Lower leg skin (tissue), 4 donors: ENCODE measurements at regions not wholly inside any gene's neighbourhood (a gene's known extent, or its start where the extent isn't known, plus 50 kb on each side); places are given as distances from the start of the nearest gene placed in this dataset.

Source experiments
- DNase-seq, 2 donors: peaks; one replicate each; pipeline ENCODE4 v3.0.0-alpha.2; 2019; ENCODE audit warnings: low spot score in 2 of 2
- H3K4me3 ChIP-seq: fragments of 200-600 bp; sonication (generic); 2 replicates; pipeline ENCODE4 v1.5.1; 2017; ENCODE audit warnings: mild to moderate bottlenecking, low read depth; ENCODE audit not compliant: poor library complexity, severe bottlenecking
- CTCF ChIP-seq, 3 donors: fragments of 450-650 bp; IDR thresholded peaks; one replicate each; pipeline ENCODE4 v1.5.1; 2016; ENCODE audit warnings: antibody characterized with exemption in 3 of 3, mild to moderate bottlenecking in 3 of 3, moderate library complexity in 2 of 3
- POLR2A ChIP-seq, 2 donors: fragments of 450-650 bp; IDR thresholded peaks; one replicate each; pipeline ENCODE4 v1.6.1; 2016 to 2017; ENCODE audit warnings: antibody characterized with exemption in 2 of 2, mild to moderate bottlenecking in 1 of 2, moderate library complexity in 1 of 2
- WGBS, 2 donors: methylation state at CpG; one replicate each; pipeline ENCODE4 v1.1.5; 2018; 5-methylcytosine and 5-hydroxymethylcytosine counted together
- intact Hi-C: fragments of 100-400 bp; cut with DNase I; formaldehyde crosslinking; loops from one replicate; pipeline ENCODE4 v1.15.0; 2023; ENCODE audit warnings: low total_unique reads

- DNase-seq = no peak
- WGBS, 2 donors = 94 to 97% methylated on average over 2 of the region's 2 CpGs
- H3K4me3 ChIP-seq = no peak overlapping the region
- TF ChIP-seq POLR2A (IDR thresholded peaks at IDR 0.05) (no peak), CTCF (IDR thresholded peaks at IDR 0.05) (no peak)
- intact Hi-C loops = no loop called here
Observed at GRCh38 chr7:18287482-18287881, 208.1 kb upstream of the HDAC9 start.

- DNase-seq = no peak
- 83 to 91% methylated on average over 3 of the region's 3 CpGs for WGBS, 2 donors
- intact Hi-C loops = no loop called here
- TF ChIP-seq POLR2A (IDR thresholded peaks at IDR 0.05) (no peak), CTCF (IDR thresholded peaks at IDR 0.05) (no peak)
- H3K4me3 ChIP-seq = no peak overlapping the region
Observed at GRCh38 chr7:18288322-18289037, 207.1 kb upstream of the HDAC9 start.

GRCh38 chr7:18289788-18290187 lies 205.8 kb upstream of the HDAC9 start:
- no peak for DNase-seq

GRCh38 chr7:18290223-18290622 lies 205.3 kb upstream of the HDAC9 start:
- H3K4me3 ChIP-seq = no peak overlapping the region

More at GRCh38 chr7:18289788-18290187, 205.8 kb upstream of the HDAC9 start:
- intact Hi-C loops = no loop called here
- no peak overlapping the region for H3K4me3 ChIP-seq
- TF ChIP-seq POLR2A (IDR thresholded peaks at IDR 0.05) (no peak), CTCF (IDR thresholded peaks at IDR 0.05) (no peak)
- 26 to 28% methylated on average over 4 of the region's 4 CpGs for WGBS, 2 donors

GRCh38 chr7:18290865-18291264 lies 204.7 kb upstream of the HDAC9 start:
- intact Hi-C loops = no loop called here
- DNase-seq = no peak
- no peak overlapping the region for H3K4me3 ChIP-seq
- TF ChIP-seq CTCF (IDR thresholded peaks at IDR 0.05) (no peak), POLR2A (IDR thresholded peaks at IDR 0.05) (no peak)
- WGBS, 2 donors = 73 to 86% methylated on average over 1 of the region's 1 CpG

More at GRCh38 chr7:18290223-18290622, 205.3 kb upstream of the HDAC9 start:
- 45 to 48% methylated on average over 5 of the region's 5 CpGs for WGBS, 2 donors
- no peak for TF ChIP-seq POLR2A (IDR thresholded peaks at IDR 0.05)
- TF ChIP-seq CTCF (IDR thresholded peaks at IDR 0.05) = no peak
- intact Hi-C loops = no loop called here
- DNase-seq = no peak

- TF ChIP-seq CTCF (IDR thresholded peaks at IDR 0.05) (no peak), POLR2A (IDR thresholded peaks at IDR 0.05) (no peak)
- no peak for DNase-seq
- 48 to 72% methylated on average over 2 of the region's 2 CpGs for WGBS, 2 donors
- intact Hi-C loops = no loop called here
- H3K4me3 ChIP-seq = no peak overlapping the region
Observed at GRCh38 chr7:18292584-18292983, 203.0 kb upstream of the HDAC9 start.
